Kidney epithelial cell (primary cell): ENCODE measurements at regions not wholly inside any gene's neighbourhood (a gene's known extent, or its start where the extent isn't known, plus 50 kb on each side); places are given as distances from the start of the nearest gene placed in this dataset.

Experiments used
- DNase-seq: peaks from one replicate; pipeline ENCODE4 v3.0.0-alpha.2; 2010; ENCODE audit warnings: low read depth
- H3K27me3 ChIP-seq: 2 replicates; pipeline ENCODE4 v1.6.0; 2011; ENCODE audit warnings: low read length; ENCODE audit not compliant: control insufficient read depth, insufficient read depth
- H3K36me3 ChIP-seq: 2 replicates; pipeline ENCODE4 v1.5.1; 2011; ENCODE audit warnings: low read length; ENCODE audit not compliant: control insufficient read depth, insufficient read depth
- H3K4me3 ChIP-seq: 2 replicates; pipeline ENCODE4 v1.5.1; 2011; ENCODE audit warnings: low read depth, mild to moderate bottlenecking, control low read depth, low read length
- TF ChIP-seq, protein P1 (sequence below): IDR thresholded peaks from 2 replicates; pipeline ENCODE4 v1.5.1; 2011; ENCODE audit warnings: mild to moderate bottlenecking, moderate library complexity, low read length, control low read depth, inconsistent platforms; ENCODE audit not compliant: insufficient read depth, poor library complexity, severe bottlenecking

DNA sequence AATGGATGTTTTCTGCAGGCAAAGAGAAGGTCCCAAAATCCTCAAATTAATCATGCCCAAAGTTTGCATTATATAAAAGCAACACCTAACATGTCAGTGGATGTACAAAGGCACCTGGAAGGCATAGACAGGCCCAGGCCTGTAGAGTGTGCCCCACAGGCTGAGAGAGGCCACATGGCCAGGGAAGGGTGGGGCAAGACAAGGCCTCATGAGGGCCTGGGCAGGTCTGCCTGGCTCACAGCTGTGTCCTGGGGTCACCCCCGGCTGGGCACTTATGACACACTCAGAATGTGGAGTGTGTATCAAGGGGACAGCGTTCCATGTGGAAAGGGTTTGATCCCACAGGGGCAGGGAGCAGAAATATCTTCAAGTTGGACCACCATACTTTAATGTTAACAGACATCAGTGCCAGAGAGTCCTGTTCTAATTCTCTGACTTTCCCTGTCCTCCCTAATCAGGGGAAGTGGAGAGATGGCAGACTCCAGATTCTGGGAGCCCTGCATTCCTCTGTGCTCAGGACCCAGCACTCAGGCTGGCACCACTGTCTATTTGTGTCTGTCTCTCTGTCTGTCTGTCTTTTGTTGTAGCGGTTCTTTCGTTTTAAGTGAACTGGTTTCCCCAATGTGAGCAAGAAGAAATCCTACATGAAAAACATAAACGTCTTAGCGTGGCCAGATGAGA is 178.3 kb upstream of the FOXA2 start:
- Histone ChIP-seq H3K27me3 (no peaks in the 10 kb centered on the region), H3K4me3 (no peak overlapping the region), H3K36me3 (no peaks in the 10 kb centered on the region)
- TF ChIP-seq, protein P1, sequence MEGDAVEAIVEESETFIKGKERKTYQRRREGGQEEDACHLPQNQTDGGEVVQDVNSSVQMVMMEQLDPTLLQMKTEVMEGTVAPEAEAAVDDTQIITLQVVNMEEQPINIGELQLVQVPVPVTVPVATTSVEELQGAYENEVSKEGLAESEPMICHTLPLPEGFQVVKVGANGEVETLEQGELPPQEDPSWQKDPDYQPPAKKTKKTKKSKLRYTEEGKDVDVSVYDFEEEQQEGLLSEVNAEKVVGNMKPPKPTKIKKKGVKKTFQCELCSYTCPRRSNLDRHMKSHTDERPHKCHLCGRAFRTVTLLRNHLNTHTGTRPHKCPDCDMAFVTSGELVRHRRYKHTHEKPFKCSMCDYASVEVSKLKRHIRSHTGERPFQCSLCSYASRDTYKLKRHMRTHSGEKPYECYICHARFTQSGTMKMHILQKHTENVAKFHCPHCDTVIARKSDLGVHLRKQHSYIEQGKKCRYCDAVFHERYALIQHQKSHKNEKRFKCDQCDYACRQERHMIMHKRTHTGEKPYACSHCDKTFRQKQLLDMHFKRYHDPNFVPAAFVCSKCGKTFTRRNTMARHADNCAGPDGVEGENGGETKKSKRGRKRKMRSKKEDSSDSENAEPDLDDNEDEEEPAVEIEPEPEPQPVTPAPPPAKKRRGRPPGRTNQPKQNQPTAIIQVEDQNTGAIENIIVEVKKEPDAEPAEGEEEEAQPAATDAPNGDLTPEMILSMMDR: no peak
- no peak for DNase-seq

DNA sequence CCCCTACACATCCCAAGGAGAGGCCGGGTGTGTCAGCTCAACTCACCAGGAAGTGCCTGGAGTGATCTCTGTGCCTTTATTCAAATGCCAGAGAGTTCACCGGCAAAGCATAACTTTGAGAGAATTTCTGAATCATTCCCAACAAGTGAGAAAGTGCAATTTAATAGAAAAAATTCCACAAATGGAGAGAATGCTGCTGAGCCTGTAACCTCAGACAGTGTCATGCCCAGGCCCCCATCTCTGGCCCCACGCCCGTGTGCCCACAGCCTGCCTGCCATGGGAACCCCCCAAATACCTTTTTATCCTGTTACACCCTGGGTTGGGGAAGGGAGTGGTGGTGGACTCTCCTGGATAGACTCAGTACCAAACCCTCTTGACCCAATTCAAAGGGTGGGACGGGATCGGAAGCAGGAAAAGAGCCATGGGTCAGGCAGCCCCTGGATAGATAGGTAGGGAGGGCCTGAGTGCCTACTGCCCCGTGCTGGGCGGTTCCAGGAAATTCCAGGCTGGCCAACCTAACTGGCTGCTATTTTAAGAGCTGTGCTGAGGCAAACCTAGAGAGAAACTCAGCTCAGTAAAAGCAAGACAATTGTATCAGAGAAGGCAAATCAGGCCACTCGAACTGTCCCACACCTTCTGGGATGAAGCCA is 179.0 kb upstream of the FOXA2 start:
- TF ChIP-seq, protein P1: no peak
- no peak overlapping the region for H3K4me3 ChIP-seq
- no peaks in the 10 kb centered on the region for H3K27me3 ChIP-seq
- no peak for DNase-seq
- no peaks in the 10 kb centered on the region for H3K36me3 ChIP-seq

DNA sequence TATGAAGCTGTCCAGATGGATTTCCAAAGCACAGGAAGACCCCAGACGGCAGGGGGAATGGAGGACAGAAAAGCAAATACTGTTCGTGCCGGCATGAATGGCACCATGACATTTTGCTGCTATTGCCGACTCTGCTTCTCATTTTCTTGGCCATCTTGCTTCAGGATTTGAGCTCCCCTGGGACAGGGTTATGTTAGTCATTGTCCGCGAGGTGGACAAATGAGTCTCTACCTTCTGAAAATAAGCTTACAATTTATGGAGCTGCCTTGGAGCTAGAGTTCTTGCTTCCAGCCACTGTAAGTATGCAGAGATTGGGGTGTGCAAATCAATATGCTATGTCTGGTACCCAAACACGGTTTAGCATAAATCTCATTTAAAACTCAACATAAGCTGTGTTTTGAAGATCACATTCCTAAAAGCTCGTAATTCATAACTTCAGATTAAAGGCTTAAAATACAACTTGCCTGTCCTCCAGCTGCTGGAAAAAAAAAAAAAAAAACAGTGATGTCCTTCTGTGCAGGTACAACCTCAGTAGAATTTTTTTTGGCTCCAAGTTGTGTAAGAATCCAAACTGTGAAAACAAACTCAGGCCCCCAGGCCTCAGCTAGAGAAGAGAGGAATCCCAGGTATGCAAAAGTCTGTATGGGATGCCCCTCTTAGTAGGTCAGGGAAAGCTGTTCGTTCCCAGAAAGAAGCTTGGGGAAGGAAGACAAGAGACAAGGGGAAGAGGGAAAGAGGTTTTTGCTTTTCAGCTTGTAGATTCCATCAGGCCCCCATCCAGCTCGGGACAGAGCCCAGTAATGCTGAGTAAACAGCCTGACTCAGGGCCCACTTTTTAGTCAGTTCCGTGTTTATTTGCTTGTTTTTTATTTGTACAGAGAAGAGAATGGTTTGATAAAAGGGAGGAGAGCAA is 184.2 kb upstream of the FOXA2 start:
- Histone ChIP-seq H3K4me3 (no peak overlapping the region), H3K36me3 (no peaks in the 10 kb centered on the region)
- DNase-seq: no peak

DNA sequence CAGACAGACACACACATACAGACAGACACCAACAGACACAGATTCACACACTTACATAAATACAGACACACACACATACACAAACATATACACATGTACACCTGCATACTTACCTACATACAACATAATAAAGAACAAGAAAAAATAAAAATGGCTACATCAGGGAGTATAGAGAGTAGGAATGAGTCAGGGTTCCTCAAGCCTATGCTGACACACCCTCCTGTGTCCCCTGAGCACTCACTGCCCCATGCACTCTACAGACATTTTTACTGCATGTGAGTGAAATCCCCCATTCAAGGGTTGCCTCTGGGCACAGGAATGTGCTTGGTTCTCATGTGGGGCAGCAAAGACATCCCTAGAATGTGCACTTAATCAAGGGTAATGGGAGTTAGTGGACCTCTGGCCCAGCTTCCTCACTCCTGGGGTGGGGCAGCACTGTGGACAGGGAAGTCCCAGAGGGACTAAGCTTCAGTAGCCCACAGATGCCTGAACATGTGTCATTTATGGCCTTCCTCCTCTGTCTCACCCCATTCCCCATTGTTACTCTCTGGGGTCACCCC is 185.9 kb upstream of the FOXA2 start:
- no peak for DNase-seq
- TF ChIP-seq, protein P1: no peak
- H3K4me3 ChIP-seq: no peak overlapping the region
- no peaks in the 10 kb centered on the region for H3K36me3 ChIP-seq
- no peaks in the 10 kb centered on the region for H3K27me3 ChIP-seq

More for the DNA sequence above, 184.2 kb upstream of the FOXA2 start:
- TF ChIP-seq, protein P1: no peak
- no peaks in the 10 kb centered on the region for H3K27me3 ChIP-seq

DNA sequence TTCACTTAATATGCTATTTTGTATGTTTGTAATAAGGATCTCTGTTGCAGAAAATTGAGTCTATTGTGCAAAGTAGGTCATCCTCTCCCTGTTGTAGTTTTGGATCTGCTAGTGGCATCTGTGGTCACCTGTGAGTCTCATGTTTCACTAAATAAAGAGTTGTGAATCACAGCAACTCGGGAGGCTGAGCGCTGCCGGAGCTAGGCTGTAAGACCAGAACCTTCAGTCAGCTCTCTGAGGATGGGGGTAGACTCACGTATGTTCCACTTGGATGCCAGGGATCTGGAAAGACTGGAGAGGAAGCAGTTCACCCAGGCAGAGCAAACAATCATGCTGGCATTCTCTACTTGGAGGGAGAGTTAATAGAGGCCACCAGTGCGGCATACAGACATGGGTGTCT is 187.3 kb upstream of the FOXA2 start:
- Histone ChIP-seq H3K36me3 (no peaks in the 10 kb centered on the region), H3K27me3 (no peaks in the 10 kb centered on the region), H3K4me3 (no peak overlapping the region)
- DNase-seq: no peak
- TF ChIP-seq, protein P1: no peak
